Cardiac fibroblast (primary cell): ENCODE measurements at regions not wholly inside any gene's neighbourhood (a gene's known extent, or its start where the extent isn't known, plus 50 kb on each side); places are given as distances from the start of the nearest gene placed in this dataset.

Experiments used
- DNase-seq, 2 donors: peaks; one replicate each; pipeline versions ENCODE4 v3.0.0 to v3.0.0-alpha.2; 2010; ENCODE audit warnings: low read depth in 2 of 2
- H3K4me3 ChIP-seq, 2 donors: replicated peaks in 1 of 2; 1 replicate in 1 of 2; 2 replicates in 1 of 2; pipeline ENCODE4 v1.5.1; 2011; ENCODE audit warnings: low read depth in 2 of 2, low read length in 2 of 2, mild to moderate bottlenecking in 2 of 2, moderate library complexity in 1 of 2
- CTCF ChIP-seq: IDR thresholded peaks from one replicate; pipeline ENCODE4 v1.5.1; 2011; ENCODE audit warnings: low read depth, mild to moderate bottlenecking, low read length, inconsistent platforms

- no peak for TF ChIP-seq CTCF
- DNase-seq, result peak; percentile 64 to 96
- H3K4me3 ChIP-seq, result peak overlapping the region in 1 of 2 donors; percentile 12
Observed at GRCh38 chr16:64864232-64864809, 257.5 kb downstream of the CDH11 start.

GRCh38 chr16:64858076-64858475, 263.8 kb downstream of the CDH11 start:
- H3K4me3 ChIP-seq, result no peak overlapping the region
- DNase-seq, result peak in 1 of 2 donors; percentile 43
- no peak for TF ChIP-seq CTCF

- no peak overlapping the region for H3K4me3 ChIP-seq
- no peak for TF ChIP-seq CTCF
- DNase-seq, result peak in 1 of 2 donors; percentile 43
Observed at GRCh38 chr16:64857411-64857810, 264.5 kb downstream of the CDH11 start.

GRCh38 chr16:64853551-64853950, 268.3 kb downstream of the CDH11 start:
- H3K4me3 ChIP-seq, result no peak overlapping the region
- DNase-seq, result no peak
- TF ChIP-seq CTCF, result no peak

GRCh38 chr16:64846966-64847365, 274.9 kb downstream of the CDH11 start:
- H3K4me3 ChIP-seq, result no peak overlapping the region
- TF ChIP-seq CTCF, result no peak

GRCh38 chr16:64845071-64845470, 276.8 kb downstream of the CDH11 start:
- TF ChIP-seq CTCF, result no peak
- H3K4me3 ChIP-seq, result no peak overlapping the region
- DNase-seq, result no peak

More at GRCh38 chr16:64846966-64847365, 274.9 kb downstream of the CDH11 start:
- no peak for DNase-seq

- DNase-seq, result no peak
- H3K4me3 ChIP-seq, result no peak overlapping the region
- TF ChIP-seq CTCF, result peak; percentile 9
Observed at GRCh38 chr16:64841482-64841881, 280.4 kb downstream of the CDH11 start.
